ENCODE measurements at regions not wholly inside any gene's neighbourhood (a gene's known extent, or its start where the extent isn't known, plus 50 kb on each side); places are given as distances from the start of the nearest gene placed in this dataset.
A peak's percentile ranks its signal among the peaks of the same experiment; 100 is the strongest.

GRCh38 chr1:78203410-78203982 lies 157.7 kb downstream of the GIPC2 start:
- DNase-seq (ENCODE audit: low spot score) = peak; percentile 20

GRCh38 chr1:78210175-78210574 lies 164.4 kb downstream of the GIPC2 start:
- no peak for DNase-seq (ENCODE audit: low spot score)

- DNase-seq (ENCODE audit: low spot score) = no peak
These were observed 165.8 kb downstream of the GIPC2 start for GRCh38 chr1:78211483-78212092.

- no peak for DNase-seq (ENCODE audit: low spot score)
These were observed 168.6 kb downstream of the GIPC2 start for GRCh38 chr1:78214334-78214733.

- no peak for DNase-seq (ENCODE audit: low spot score)
These were observed 176.6 kb downstream of the GIPC2 start for GRCh38 chr1:78222225-78222959.

GRCh38 chr1:78222960-78223358 lies 177.2 kb downstream of the GIPC2 start:
- no peak for DNase-seq (ENCODE audit: low spot score)

- DNase-seq (ENCODE audit: low spot score) = no peak
These were observed 177.8 kb downstream of the GIPC2 start for GRCh38 chr1:78223417-78224215.

GRCh38 chr1:78224246-78224785 lies 178.6 kb downstream of the GIPC2 start:
- no peak for DNase-seq (ENCODE audit: low spot score)

- no peak for DNase-seq (ENCODE audit: low spot score)
These were observed 179.2 kb downstream of the GIPC2 start for GRCh38 chr1:78224861-78225552.

GRCh38 chr1:78226784-78227183 lies 181.0 kb downstream of the GIPC2 start:
- DNase-seq (ENCODE audit: low spot score) = no peak

GRCh38 chr1:78227705-78228635 lies 182.2 kb downstream of the GIPC2 start:
- no peak for DNase-seq (ENCODE audit: low spot score)

- peak; percentile 53 for DNase-seq (ENCODE audit: low spot score)
These were observed 183.6 kb downstream of the GIPC2 start for GRCh38 chr1:78229344-78229743.

GRCh38 chr1:78231477-78231876 lies 185.7 kb downstream of the GIPC2 start:
- no peak for DNase-seq (ENCODE audit: low spot score)

GRCh38 chr1:78231894-78232293 lies 186.1 kb downstream of the GIPC2 start:
- DNase-seq (ENCODE audit: low spot score) = no peak

- DNase-seq (ENCODE audit: low spot score) = no peak
These were observed 186.9 kb downstream of the GIPC2 start for GRCh38 chr1:78232630-78233029.

GRCh38 chr1:78234496-78234895 lies 188.7 kb downstream of the GIPC2 start:
- no peak for DNase-seq (ENCODE audit: low spot score)

- no peak for DNase-seq (ENCODE audit: low spot score)
These were observed 190.9 kb downstream of the GIPC2 start for GRCh38 chr1:78236716-78237115.

GRCh38 chr1:78237364-78237916 lies 191.7 kb downstream of the GIPC2 start:
- no peak for DNase-seq (ENCODE audit: low spot score)

- DNase-seq (ENCODE audit: low spot score) = no peak
These were observed 194.4 kb downstream of the GIPC2 start for GRCh38 chr1:78240191-78240590.

- no peak for DNase-seq (ENCODE audit: low spot score)
These were observed 195.0 kb downstream of the GIPC2 start for GRCh38 chr1:78240755-78241154.
